ENCODE measurements at regions not wholly inside any gene's neighbourhood (a gene's known extent, or its start where the extent isn't known, plus 50 kb on each side); places are given as distances from the start of the nearest gene placed in this dataset.

DNA sequence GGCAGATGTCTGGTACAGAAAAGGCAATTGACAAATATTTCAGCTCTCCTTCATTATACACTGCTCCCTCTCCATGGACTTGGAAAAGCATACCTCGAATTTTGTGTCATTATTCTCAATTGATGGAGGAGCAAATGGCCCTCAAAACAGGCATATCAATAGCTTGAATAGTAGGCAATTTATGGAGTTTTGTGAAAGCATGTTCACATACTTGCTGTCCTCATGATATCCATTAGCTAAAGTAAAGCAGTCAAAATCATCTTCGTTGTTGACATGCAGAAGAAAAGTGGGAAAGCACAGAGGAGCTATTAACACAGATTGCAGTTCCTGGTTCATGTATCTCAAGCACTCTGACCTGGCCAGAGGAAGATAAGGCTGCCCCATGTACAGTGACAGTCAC is 472.8 kb downstream of the CCSER2 start:
- Histone ChIP-seq H3K27ac (ENCODE audit: insufficient read length, low read depth, low read length) (no peak overlapping the region), H2AK5ac (ENCODE audit: insufficient read length, low read length) (no peak overlapping the region), H3K56ac (ENCODE audit: insufficient read length, low read depth, low read length) (no peak overlapping the region), H3K18ac (ENCODE audit: insufficient read length, low read depth, low read length) (no peak overlapping the region), H2BK5ac (ENCODE audit: insufficient read length, low read length) (no peak overlapping the region), H2BK120ac (ENCODE audit: low read depth, low read length, poor library complexity, severe bottlenecking) (no peak overlapping the region), H3K79me2 (ENCODE audit: insufficient read depth, low read length) (no peaks in the 10 kb centered on the region), H2AFZ (ENCODE audit: low read length) (no peak overlapping the region), H3K14ac (ENCODE audit: insufficient read depth, low read length) (no peak overlapping the region), H3K79me1 (ENCODE audit: insufficient read depth, low read depth, low read length, poor library complexity, severe bottlenecking) (no peaks in the 10 kb centered on the region), H4K91ac (ENCODE audit: insufficient read length, low read depth, low read length) (no peak overlapping the region), H3K27me3 (ENCODE audit: insufficient read depth, low read length) (no peaks in the 10 kb centered on the region), H3K23me2 (ENCODE audit: insufficient read length, low read depth, low read length, poor library complexity, severe bottlenecking) (no peaks in the 10 kb centered on the region), H3K4me1 (ENCODE audit: insufficient read depth, low read length) (no peaks in the 10 kb centered on the region), H3K4ac (ENCODE audit: low read depth, low read length) (no peak overlapping the region), H2BK15ac (ENCODE audit: low read depth, low read length) (no peak overlapping the region), H2BK12ac (ENCODE audit: insufficient read length, low read depth, low read length) (no peak overlapping the region), H3K9ac (ENCODE audit: extremely low read depth, insufficient read length, low read length) (no peak overlapping the region), H4K8ac (replicated peaks; ENCODE audit: insufficient read length, low read depth, low read length) (no peak overlapping the region), H4K20me1 (ENCODE audit: control insufficient read depth, insufficient read depth, insufficient read length) (no peaks in the 10 kb centered on the region), H2BK20ac (ENCODE audit: low read depth, low read length, poor library complexity, severe bottlenecking) (no peak overlapping the region), H3K23ac (ENCODE audit: insufficient read length, low read depth, low read length) (no peak overlapping the region), H4K5ac (ENCODE audit: insufficient read length, low read depth, low read length) (no peak overlapping the region), H3T11ph (ENCODE audit: low read length) (no peak overlapping the region), H3K4me2 (ENCODE audit: insufficient read depth, insufficient read length, low read length) (no peak overlapping the region), H3K9me3 (ENCODE audit: control insufficient read depth, low read depth, low read length) (no peaks in the 10 kb centered on the region)
- no CpG with 5 or more reads among the region's 2 CpGs for WGBS (ENCODE audit: extremely low coverage, insufficient read length, low lambda C conversion rate)
- Mint-ChIP-seq H3K4me1 (no peaks in the 10 kb centered on the region), H3K4me3 (no peak overlapping the region), H3K27me3 (ENCODE audit: low read depth) (peaks cover 6% of the 10 kb centered on the region), H3K9me3 (no peaks in the 10 kb centered on the region), H3K36me3 (ENCODE audit: insufficient read depth in 1 of 3, low read depth in 3 of 3) (no peaks in the 10 kb centered on the region; a peak in 1 of 7 replicates), H3K27ac (no peak overlapping the region)
- no peak for DNase-seq
- TF ChIP-seq, protein P1, sequence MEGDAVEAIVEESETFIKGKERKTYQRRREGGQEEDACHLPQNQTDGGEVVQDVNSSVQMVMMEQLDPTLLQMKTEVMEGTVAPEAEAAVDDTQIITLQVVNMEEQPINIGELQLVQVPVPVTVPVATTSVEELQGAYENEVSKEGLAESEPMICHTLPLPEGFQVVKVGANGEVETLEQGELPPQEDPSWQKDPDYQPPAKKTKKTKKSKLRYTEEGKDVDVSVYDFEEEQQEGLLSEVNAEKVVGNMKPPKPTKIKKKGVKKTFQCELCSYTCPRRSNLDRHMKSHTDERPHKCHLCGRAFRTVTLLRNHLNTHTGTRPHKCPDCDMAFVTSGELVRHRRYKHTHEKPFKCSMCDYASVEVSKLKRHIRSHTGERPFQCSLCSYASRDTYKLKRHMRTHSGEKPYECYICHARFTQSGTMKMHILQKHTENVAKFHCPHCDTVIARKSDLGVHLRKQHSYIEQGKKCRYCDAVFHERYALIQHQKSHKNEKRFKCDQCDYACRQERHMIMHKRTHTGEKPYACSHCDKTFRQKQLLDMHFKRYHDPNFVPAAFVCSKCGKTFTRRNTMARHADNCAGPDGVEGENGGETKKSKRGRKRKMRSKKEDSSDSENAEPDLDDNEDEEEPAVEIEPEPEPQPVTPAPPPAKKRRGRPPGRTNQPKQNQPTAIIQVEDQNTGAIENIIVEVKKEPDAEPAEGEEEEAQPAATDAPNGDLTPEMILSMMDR (conservative IDR thresholded peaks at IDR 0.05), result no peak

Data from H9 (cell line).